NCI-H1048 (cell line): ENCODE measurements at regions not wholly inside any gene's neighbourhood (a gene's known extent, or its start where the extent isn't known, plus 50 kb on each side); places are given as distances from the start of the nearest gene placed in this dataset.
"Not testable (repeated sequence)": the region's sequence is repeated elsewhere in the genome, so short reads cannot be mapped to it uniquely, and the experiment has no call there.

Source experiments
- DNase-seq: peaks from one replicate; lab custom pipeline; 2025; lab: John Stamatoyannopoulos, UW

- no peak for DNase-seq
These were observed 225.0 kb upstream of the ZNF217 start for GRCh38 chr20:53818457-53819177.

DNA sequence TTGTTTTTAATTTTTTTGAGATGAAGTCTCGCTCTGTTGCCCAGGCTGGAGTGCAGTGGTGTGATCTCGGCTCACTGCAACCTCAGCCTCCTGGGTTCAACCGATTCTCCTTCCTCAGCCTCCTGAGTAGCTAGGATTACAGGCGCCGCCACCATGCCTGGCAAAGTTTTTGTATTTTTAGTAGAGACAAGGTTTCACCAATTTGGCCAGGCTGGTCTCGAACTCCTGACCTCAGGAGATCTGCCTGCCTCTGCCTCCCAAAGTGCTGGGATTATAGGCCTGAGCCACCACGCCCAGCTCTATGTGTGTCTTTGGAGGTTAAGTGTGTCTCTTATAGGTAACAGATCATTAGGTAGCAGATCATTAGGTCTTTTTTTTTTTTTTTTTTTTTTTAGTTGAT, 223.9 kb upstream of the ZNF217 start:
- DNase-seq, result not testable (repeated sequence)

GRCh38 chr20:53816872-53817398, 223.3 kb upstream of the ZNF217 start:
- no peak for DNase-seq

- no peak for DNase-seq
These were observed 221.9 kb upstream of the ZNF217 start for GRCh38 chr20:53815509-53815908.

DNA sequence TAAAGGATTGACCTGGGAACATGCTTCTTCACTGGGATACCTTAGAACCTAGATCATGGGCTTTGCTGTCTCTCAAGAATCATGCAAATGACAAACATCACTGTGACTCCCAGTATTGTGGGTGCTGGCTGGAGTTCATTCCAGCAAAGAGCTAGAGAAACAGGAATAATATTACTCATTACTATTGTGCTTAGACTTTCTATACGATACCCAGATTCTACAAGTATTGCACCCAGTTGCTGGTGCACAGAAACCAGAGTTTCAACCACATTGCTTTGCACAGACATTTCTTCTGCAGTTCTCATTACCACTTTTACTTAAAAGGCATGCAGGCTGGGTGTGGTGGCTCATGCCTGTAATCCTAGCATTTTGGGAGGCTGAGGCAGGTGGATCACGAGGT, 220.4 kb upstream of the ZNF217 start:
- no peak for DNase-seq

DNA sequence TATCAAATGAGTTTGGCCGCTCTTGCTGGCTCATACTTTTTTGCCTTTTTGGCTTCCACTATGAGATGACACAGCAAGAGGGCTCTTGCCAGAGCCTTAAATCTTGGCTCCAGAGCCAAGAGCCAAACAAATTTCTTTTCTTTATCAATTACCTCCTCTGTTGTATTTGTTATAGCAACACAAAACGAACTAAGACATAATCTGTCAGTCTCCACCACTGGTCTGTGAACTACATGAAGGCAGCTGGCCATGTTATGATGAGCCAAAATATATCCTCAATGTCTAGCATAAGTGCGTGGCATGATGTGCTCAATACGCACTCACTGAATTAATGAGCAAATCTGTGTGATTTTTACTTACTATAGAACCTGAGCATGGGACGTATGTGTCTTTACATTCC, 220.0 kb upstream of the ZNF217 start:
- DNase-seq, result no peak

DNA sequence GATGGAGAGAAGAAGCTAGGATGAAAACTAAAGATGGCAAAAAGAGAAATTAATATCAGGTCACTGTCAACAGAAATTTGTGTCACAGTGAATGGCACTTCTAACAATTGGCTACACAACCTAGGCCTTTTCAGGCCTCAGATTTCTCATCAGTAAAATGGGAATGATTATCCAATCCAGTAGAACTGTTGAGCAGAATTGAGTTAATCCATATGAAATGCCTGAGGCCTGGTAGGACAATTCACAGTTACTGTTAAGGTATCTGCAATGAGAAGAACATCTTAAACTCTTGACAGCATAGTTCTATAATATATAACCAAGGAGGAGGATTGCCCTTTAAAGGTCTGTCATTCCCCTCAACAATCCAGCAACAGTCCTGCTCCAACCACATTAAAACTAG, 217.9 kb upstream of the ZNF217 start:
- no peak for DNase-seq

GRCh38 chr20:53810661-53811355, 217.2 kb upstream of the ZNF217 start:
- DNase-seq, result no peak

- no peak for DNase-seq
These were observed 216.2 kb upstream of the ZNF217 start for GRCh38 chr20:53809728-53810365.

GRCh38 chr20:53809217-53809616, 215.6 kb upstream of the ZNF217 start:
- no peak for DNase-seq

GRCh38 chr20:53808733-53809132, 215.1 kb upstream of the ZNF217 start:
- no peak for DNase-seq

- not testable (repeated sequence) for DNase-seq
These were observed 214.7 kb upstream of the ZNF217 start for GRCh38 chr20:53808302-53808701.

- no peak for DNase-seq
These were observed 213.2 kb upstream of the ZNF217 start for GRCh38 chr20:53806683-53807401.

- DNase-seq, result no peak
These were observed 212.3 kb upstream of the ZNF217 start for GRCh38 chr20:53805895-53806384.

- no peak for DNase-seq
These were observed 211.6 kb upstream of the ZNF217 start for GRCh38 chr20:53804920-53805894.

GRCh38 chr20:53804308-53804707, 210.7 kb upstream of the ZNF217 start:
- not testable (repeated sequence) for DNase-seq

DNA sequence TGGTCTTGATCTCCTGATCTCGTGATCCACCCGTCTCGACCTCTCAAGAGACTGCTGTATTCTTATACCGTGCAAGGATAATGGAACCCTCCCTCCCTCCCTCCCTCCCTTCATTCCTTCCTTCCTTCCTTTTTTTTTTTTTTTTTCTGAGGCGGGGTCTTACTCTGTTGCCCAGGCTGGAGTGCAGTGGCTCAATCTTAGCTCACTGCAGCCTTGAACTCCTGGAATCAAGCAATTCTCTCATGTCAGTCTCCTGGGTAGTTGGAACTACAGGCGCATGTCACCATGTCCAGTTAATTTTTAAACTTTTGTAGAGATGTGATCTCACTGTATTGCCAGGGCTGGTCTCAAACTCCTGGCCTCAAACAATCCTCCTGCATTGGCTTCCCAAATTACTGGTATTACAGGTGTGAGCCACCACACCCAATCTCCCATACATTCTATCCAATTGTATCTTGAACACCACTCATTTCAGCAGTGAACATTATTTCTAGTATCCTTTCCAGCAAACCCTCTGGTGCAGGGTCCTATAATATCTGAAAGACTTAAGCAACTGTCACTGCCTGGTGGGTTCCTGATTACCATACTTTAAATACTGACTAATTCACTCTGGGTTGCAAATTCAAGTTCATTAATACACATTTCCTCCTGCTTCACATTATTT, 210.0 kb upstream of the ZNF217 start:
- DNase-seq, result no peak

DNA sequence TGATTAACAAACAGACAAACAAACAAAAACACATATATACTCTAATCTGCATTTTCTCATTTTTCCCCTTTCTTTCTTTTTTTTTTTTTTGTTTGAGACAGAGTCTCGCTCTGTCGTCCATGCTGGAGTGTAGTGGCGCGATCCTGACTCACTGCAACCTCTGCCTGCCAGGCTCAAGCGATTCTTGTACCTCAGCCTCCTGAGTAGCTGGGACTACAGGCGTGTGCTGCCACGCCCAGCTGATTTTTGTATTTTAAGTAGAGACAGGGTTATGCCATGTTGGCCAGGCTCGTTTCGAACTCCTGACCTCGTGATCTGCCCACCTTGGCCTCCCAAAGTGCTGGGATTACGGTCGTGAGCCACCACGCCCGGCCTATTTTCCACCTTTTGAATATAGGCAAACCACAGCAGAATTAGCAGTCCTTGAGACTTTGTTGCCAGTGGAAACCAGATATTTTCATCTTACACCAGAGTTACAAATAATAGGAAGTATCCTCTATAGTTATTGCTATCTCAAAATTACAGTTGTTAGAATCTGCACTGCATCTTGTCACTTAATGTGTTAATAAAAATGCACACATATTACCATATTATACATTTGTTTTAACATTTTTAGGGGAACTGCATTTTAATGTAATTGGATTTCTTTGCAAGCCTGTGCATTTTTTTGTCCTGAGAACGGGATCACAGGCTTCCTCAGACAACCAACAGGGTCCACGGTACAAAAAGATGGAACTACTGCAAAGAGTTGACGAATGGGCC, 208.2 kb upstream of the ZNF217 start:
- DNase-seq, result no peak

GRCh38 chr20:53800883-53801604, 207.4 kb upstream of the ZNF217 start:
- DNase-seq, result no peak
